Common myeloid progenitor, CD34-positive (primary cell): ENCODE measurements at regions not wholly inside any gene's neighbourhood (a gene's known extent, or its start where the extent isn't known, plus 50 kb on each side); places are given as distances from the start of the nearest gene placed in this dataset.

ENCODE experiments used
- CTCF ChIA-PET: fragments of 350-600 bp; sonication (Branson Sonifier 250); formaldehyde crosslinking; loops from one replicate; lab custom pipeline; 2021; ENCODE audit warnings: antibody characterized with exemption; lab: Charles Lee
- POLR2A ChIA-PET: fragments of 350-600 bp; sonication (Branson Sonifier 250); formaldehyde crosslinking; loops from one replicate; lab custom pipeline; 2021; ENCODE audit warnings: antibody characterized with exemption; lab: Charles Lee
- DNase-seq, 3 donors: peaks; one replicate each; pipeline versions ENCODE4 v3.0.0 to v3.0.0-alpha.2; 2013
- H3K27ac ChIP-seq, 2 experiments: 1 replicate in 1 of 2; 2 replicates in 1 of 2; pipeline ENCODE4 v1.7.0; 2013; ENCODE audit warnings: inconsistent platforms in 2 of 2, low read length in 2 of 2, mild to moderate bottlenecking in 2 of 2, low read depth in 1 of 2, moderate library complexity in 1 of 2; ENCODE audit not compliant: severe bottlenecking in 2 of 2, insufficient read depth in 1 of 2, poor library complexity in 1 of 2
- H3K27me3 ChIP-seq, 5 experiments: replicated peaks in 2 of 5; 1 replicate in 3 of 5; 2 replicates in 2 of 5; pipeline versions ENCODE4 v1.6.1 to v1.7.0; 2013; ENCODE audit warnings: low read length in 4 of 5, mild to moderate bottlenecking in 2 of 5, moderate library complexity in 2 of 5, inconsistent platforms in 1 of 5; ENCODE audit not compliant: insufficient read depth in 5 of 5, control insufficient read depth in 4 of 5
- H3K36me3 ChIP-seq, 4 experiments: 1 replicate in 2 of 4; 2 replicates in 2 of 4; pipeline versions ENCODE4 v1.6.1 to v1.7.0; 2013; ENCODE audit warnings: low read length in 3 of 4, control low read depth in 1 of 4, mild to moderate bottlenecking in 1 of 4; ENCODE audit not compliant: control insufficient read depth in 4 of 4, insufficient read depth in 4 of 4
- H3K4me1 ChIP-seq, 4 experiments: 1 replicate in 3 of 4; 2 replicates in 1 of 4; pipeline versions ENCODE4 v1.6.1 to v1.7.1; 2013; ENCODE audit warnings: low read length in 3 of 4, mild to moderate bottlenecking in 3 of 4, control low read depth in 1 of 4, inconsistent platforms in 1 of 4, moderate library complexity in 1 of 4; ENCODE audit not compliant: control insufficient read depth in 4 of 4, insufficient read depth in 4 of 4; ENCODE audit errors: control extremely low read depth in 1 of 4
- H3K4me3 ChIP-seq, 7 experiments: 1 replicate in 4 of 7; 2 replicates in 3 of 7; pipeline versions ENCODE4 v1.5.1 to v1.7.0; 2013; ENCODE audit warnings: mild to moderate bottlenecking in 7 of 7, low read length in 6 of 7, moderate library complexity in 6 of 7, inconsistent platforms in 2 of 7, low read depth in 2 of 7, control low read depth in 1 of 7; ENCODE audit not compliant: insufficient read depth in 4 of 7, control insufficient read depth in 1 of 7; ENCODE audit errors: extremely low read depth in 1 of 7
- H3K9me3 ChIP-seq, 5 experiments: 1 replicate in 4 of 5; 2 replicates in 1 of 5; pipeline versions ENCODE4 v1.6.1 to v1.7.1; 2013; ENCODE audit warnings: low read length in 4 of 5, mild to moderate bottlenecking in 2 of 5, inconsistent platforms in 1 of 5, low read depth in 1 of 5, moderate library complexity in 1 of 5; ENCODE audit not compliant: control insufficient read depth in 4 of 5, insufficient read depth in 2 of 5; ENCODE audit errors: control extremely low read depth in 1 of 5
- WGBS: methylation state at CpG from one replicate; pipeline ENCODE4 v1.1.5; 2013; ENCODE audit not compliant: insufficient coverage; 5-methylcytosine and 5-hydroxymethylcytosine counted together

- no peak overlapping the region for H3K27ac ChIP-seq
- no peak for DNase-seq
- no peaks in the 10 kb centered on the region for H3K27me3 ChIP-seq
- H3K4me1 ChIP-seq, result peaks cover 2 to 58% (median 29%) of the 10 kb centered on the region in 4 experiments
- no peaks in the 10 kb centered on the region for H3K9me3 ChIP-seq
- ChIA-PET CTCF (interaction anchor here (0.9 to 4.9 kb wide), 12 partner anchors 10 to 82 kb away, joined by 3 to 18 read pairs (median 4); no protein-coding TSS in a partner anchor), POLR2A (interaction anchor here (0.5 kb wide), 1 partner anchor 12 kb away, joined by 4 read pairs; no protein-coding TSS in a partner anchor)
- 93% methylated on average over 3 of the region's 3 CpGs for WGBS
- no peaks in the 10 kb centered on the region for H3K36me3 ChIP-seq
- H3K4me3 ChIP-seq, result no peak overlapping the region
Observed at GRCh38 chr2:42910645-42911405, 118.4 kb upstream of the HAAO start.

- 80% methylated on average over 7 of the region's 7 CpGs for WGBS
- CTCF ChIA-PET, result interaction anchor here (0.7 to 4.9 kb wide), 8 partner anchors 8 to 37 kb away, joined by 3 to 18 read pairs (median 4); no protein-coding TSS in a partner anchor
Observed at GRCh38 chr2:42909966-42910365, 117.6 kb upstream of the HAAO start.

GRCh38 chr2:42908518-42909200 is 116.3 kb upstream of the HAAO start:
- no peaks in the 10 kb centered on the region for H3K9me3 ChIP-seq
- ChIA-PET POLR2A (interaction anchor here (0.6 kb wide), 1 partner anchor 18 kb away, joined by 3 read pairs; no protein-coding TSS in a partner anchor), CTCF (interaction anchor here (0.7 to 4.9 kb wide), 9 partner anchors 8 to 84 kb away, joined by 3 to 18 read pairs (median 4); no protein-coding TSS in a partner anchor)
- no peak overlapping the region for H3K27ac ChIP-seq
- 77% methylated on average over 5 of the region's 6 CpGs for WGBS
- H3K36me3 ChIP-seq, result no peaks in the 10 kb centered on the region
- no peak for DNase-seq
- peaks cover 2 to 74% (median 38%) of the 10 kb centered on the region in 4 experiments for H3K4me1 ChIP-seq
- no peaks in the 10 kb centered on the region for H3K27me3 ChIP-seq
- no peak overlapping the region for H3K4me3 ChIP-seq

More at GRCh38 chr2:42909966-42910365, 117.6 kb upstream of the HAAO start:
- Histone ChIP-seq H3K4me1 (peaks cover 2 to 67% (median 37%) of the 10 kb centered on the region in 4 experiments), H3K36me3 (no peaks in the 10 kb centered on the region), H3K27me3 (no peaks in the 10 kb centered on the region), H3K9me3 (no peaks in the 10 kb centered on the region), H3K27ac (no peak overlapping the region), H3K4me3 (no peak overlapping the region)
- DNase-seq, result no peak
- POLR2A ChIA-PET, result interaction anchor here (0.6 kb wide), 1 partner anchor 221 kb away, joined by 4 read pairs; no protein-coding TSS in a partner anchor

- Histone ChIP-seq H3K4me1 (peaks cover 0 to 71% (median 36%) of the 10 kb centered on the region in 4 experiments), H3K36me3 (no peaks in the 10 kb centered on the region), H3K27ac (no peak overlapping the region), H3K9me3 (no peaks in the 10 kb centered on the region), H3K27me3 (no peaks in the 10 kb centered on the region), H3K4me3 (no peak overlapping the region)
- ChIA-PET CTCF (interaction anchor here (1.1 to 2.3 kb wide), 4 partner anchors 21 to 579 kb away, joined by 3 to 12 read pairs (median 6); no protein-coding TSS in a partner anchor), POLR2A (no interaction called here)
- 100% methylated on average over 1 of the region's 1 CpG for WGBS
- DNase-seq, result no peak
Observed at GRCh38 chr2:42907835-42908234, 115.5 kb upstream of the HAAO start.

GRCh38 chr2:42906557-42907411 is 114.4 kb upstream of the HAAO start:
- peaks cover 0 to 68% (median 35%) of the 10 kb centered on the region in 4 experiments for H3K4me1 ChIP-seq
- peak overlapping the region in 1 of 7 experiments; percentile 46 for H3K4me3 ChIP-seq
- H3K27me3 ChIP-seq, result no peaks in the 10 kb centered on the region
- ChIA-PET POLR2A (interaction anchor here (0.6 kb wide), 1 partner anchor 577 kb away, joined by 3 read pairs; no protein-coding TSS in a partner anchor), CTCF (interaction anchor here (0.9 to 2.3 kb wide), 10 partner anchors 9 to 580 kb away, joined by 3 to 12 read pairs (median 4); no protein-coding TSS in a partner anchor)
- H3K27ac ChIP-seq, result no peak overlapping the region
- WGBS, result 58% methylated on average over 13 of the region's 15 CpGs
- no peaks in the 10 kb centered on the region for H3K36me3 ChIP-seq
- peak in 2 of 3 donors; percentile 40 to 63 for DNase-seq
- H3K9me3 ChIP-seq, result no peaks in the 10 kb centered on the region

- DNase-seq, result no peak
- Histone ChIP-seq H3K27me3 (no peaks in the 10 kb centered on the region), H3K27ac (peak overlapping the region; percentile 16 to 56), H3K4me3 (peak overlapping the region in 2 of 7 experiments; percentile 37 to 46), H3K9me3 (no peaks in the 10 kb centered on the region), H3K4me1 (peaks cover 0 to 71% (median 35%) of the 10 kb centered on the region in 4 experiments), H3K36me3 (no peaks in the 10 kb centered on the region)
- WGBS, result 44% methylated on average over 4 of the region's 4 CpGs
- ChIA-PET POLR2A (interaction anchor here (0.6 kb wide), 1 partner anchor 578 kb away, joined by 3 read pairs; no protein-coding TSS in a partner anchor), CTCF (interaction anchor here (0.9 to 2.3 kb wide), 8 partner anchors 10 to 578 kb away, joined by 3 to 12 read pairs (median 4); no protein-coding TSS in a partner anchor)
Observed at GRCh38 chr2:42906111-42906556, 113.8 kb upstream of the HAAO start.
